H9 (cell line): ENCODE measurements at regions not wholly inside any gene's neighbourhood (a gene's known extent, or its start where the extent isn't known, plus 50 kb on each side); places are given as distances from the start of the nearest gene placed in this dataset.

ENCODE experiments used
- DNase-seq: peaks from one replicate; pipeline ENCODE4 v3.0.0-alpha.2; 2017
- H2AFZ ChIP-seq: one replicate; pipeline ENCODE4 v1.6.1; 2013; ENCODE audit warnings: mild to moderate bottlenecking, low read length, control low read depth, moderate library complexity
- H2AK5ac ChIP-seq: 2 replicates; pipeline ENCODE4 v1.6.1; 2013; ENCODE audit warnings: low read length, control low read depth, mixed read lengths; ENCODE audit not compliant: insufficient read length
- H2BK120ac ChIP-seq: one replicate; pipeline ENCODE4 v1.6.1; 2013; ENCODE audit warnings: low read depth, mild to moderate bottlenecking, low read length, control low read depth, inconsistent platforms; ENCODE audit not compliant: poor library complexity, severe bottlenecking
- H2BK12ac ChIP-seq: 2 replicates; pipeline ENCODE4 v1.6.1; 2013; ENCODE audit warnings: low read length, control low read depth, mixed read lengths, low read depth; ENCODE audit not compliant: insufficient read length
- H2BK15ac ChIP-seq: 2 replicates; pipeline ENCODE4 v1.6.1; 2013; ENCODE audit warnings: low read depth, low read length, control low read depth
- H2BK20ac ChIP-seq: one replicate; pipeline ENCODE4 v1.6.1; 2013; ENCODE audit warnings: low read depth, mild to moderate bottlenecking, low read length, control low read depth, inconsistent platforms; ENCODE audit not compliant: poor library complexity, severe bottlenecking
- H2BK5ac ChIP-seq: 2 replicates; pipeline ENCODE4 v1.6.1; 2013; ENCODE audit warnings: low read length, control low read depth, mixed read lengths; ENCODE audit not compliant: insufficient read length
- H3K14ac ChIP-seq: 2 replicates; pipeline ENCODE4 v1.6.1; 2013; ENCODE audit warnings: low read length, control low read depth; ENCODE audit not compliant: insufficient read depth
- H3K18ac ChIP-seq: 2 replicates; pipeline ENCODE4 v1.6.1; 2013; ENCODE audit warnings: low read depth, mild to moderate bottlenecking, mixed read lengths, low read length, control low read depth; ENCODE audit not compliant: insufficient read length
- H3K23ac ChIP-seq: 2 replicates; pipeline ENCODE4 v1.6.1; 2013; ENCODE audit warnings: low read length, control low read depth, mixed read lengths, low read depth; ENCODE audit not compliant: insufficient read length
- H3K23me2 ChIP-seq: 2 replicates; pipeline ENCODE4 v1.6.1; 2013; ENCODE audit warnings: low read depth, mild to moderate bottlenecking, mixed read lengths, low read length, control low read depth; ENCODE audit not compliant: insufficient read length, poor library complexity, severe bottlenecking
- H3K27ac ChIP-seq: 2 replicates; pipeline ENCODE4 v1.5.1; 2013; ENCODE audit warnings: low read length, control low read depth, mixed read lengths, low read depth; ENCODE audit not compliant: insufficient read length
- H3K27me3 ChIP-seq: 2 replicates; pipeline ENCODE4 v1.6.1; 2013; ENCODE audit warnings: low read length, control low read depth, inconsistent platforms; ENCODE audit not compliant: insufficient read depth
- H3K4ac ChIP-seq: 2 replicates; pipeline ENCODE4 v1.6.1; 2013; ENCODE audit warnings: low read depth, mild to moderate bottlenecking, control low read depth, inconsistent platforms, low read length, moderate library complexity
- H3K4me1 ChIP-seq: 2 replicates; pipeline ENCODE4 v1.6.1; 2013; ENCODE audit warnings: low read length, control low read depth, inconsistent platforms; ENCODE audit not compliant: insufficient read depth
- H3K4me2 ChIP-seq: 2 replicates; pipeline ENCODE4 v1.6.1; 2013; ENCODE audit warnings: low read length, control low read depth, mixed read lengths; ENCODE audit not compliant: insufficient read length, insufficient read depth
- H3K56ac ChIP-seq: 2 replicates; pipeline ENCODE4 v1.6.1; 2013; ENCODE audit warnings: low read depth, mild to moderate bottlenecking, mixed read lengths, low read length, control low read depth; ENCODE audit not compliant: insufficient read length
- H3K79me1 ChIP-seq: 2 replicates; pipeline ENCODE4 v1.6.1; 2013; ENCODE audit warnings: low read depth, mild to moderate bottlenecking, moderate library complexity, low read length, control low read depth, inconsistent platforms; ENCODE audit not compliant: insufficient read depth, poor library complexity, severe bottlenecking
- H3K79me2 ChIP-seq: 2 replicates; pipeline ENCODE4 v1.6.1; 2013; ENCODE audit warnings: low read length, control low read depth, inconsistent platforms; ENCODE audit not compliant: insufficient read depth
- H3K9ac ChIP-seq: 2 replicates; pipeline ENCODE4 v1.6.1; 2013; ENCODE audit warnings: low read length, control low read depth, mixed read lengths; ENCODE audit not compliant: insufficient read length; ENCODE audit errors: extremely low read depth
- H3K9me3 ChIP-seq: one replicate; pipeline ENCODE4 v1.6.1; 2013; ENCODE audit warnings: low read depth, low read length, inconsistent platforms; ENCODE audit not compliant: control insufficient read depth
- H3T11ph ChIP-seq: one replicate; pipeline ENCODE4 v1.6.1; 2013; ENCODE audit warnings: mild to moderate bottlenecking, low read length, control low read depth, inconsistent platforms
- H4K20me1 ChIP-seq: one replicate; pipeline ENCODE4 v1.6.1; 2013; ENCODE audit not compliant: control insufficient read depth, insufficient read length, insufficient read depth
- H4K5ac ChIP-seq: 2 replicates; pipeline ENCODE4 v1.6.1; 2013; ENCODE audit warnings: low read depth, mild to moderate bottlenecking, mixed read lengths, low read length, control low read depth; ENCODE audit not compliant: insufficient read length
- H4K8ac ChIP-seq: replicated peaks from 2 replicates; pipeline ENCODE4 v1.6.1; 2013; ENCODE audit warnings: low read length, control low read depth, mixed read lengths, low read depth; ENCODE audit not compliant: insufficient read length
- H4K91ac ChIP-seq: 2 replicates; pipeline ENCODE4 v1.6.1; 2013; ENCODE audit warnings: low read depth, mild to moderate bottlenecking, moderate library complexity, mixed read lengths, low read length, control low read depth; ENCODE audit not compliant: insufficient read length
- H3K27ac Mint-ChIP-seq, 3 experiments: 2 replicates in 2 of 3; 3 replicates in 1 of 3; pipeline ENCODE4 v1.8.0; 2020 to 2021; ENCODE audit warnings: mixed read lengths in 3 of 3, mild to moderate bottlenecking in 1 of 3, moderate library complexity in 1 of 3
- H3K27me3 Mint-ChIP-seq: 2 replicates; pipeline ENCODE4 v1.8.0; 2021; ENCODE audit warnings: low read depth, mild to moderate bottlenecking, moderate library complexity, mixed read lengths
- H3K36me3 Mint-ChIP-seq, 3 experiments: 2 replicates in 2 of 3; 3 replicates in 1 of 3; pipeline ENCODE4 v1.8.0; 2020 to 2021; ENCODE audit warnings: low read depth in 3 of 3, mixed read lengths in 3 of 3; ENCODE audit not compliant: insufficient read depth in 1 of 3
- H3K4me1 Mint-ChIP-seq, 2 experiments: 2 replicates each; pipeline ENCODE4 v1.8.0; 2020; ENCODE audit warnings: mixed read lengths in 2 of 2
- H3K4me3 Mint-ChIP-seq, 2 experiments: 2 replicates in 1 of 2; 3 replicates in 1 of 2; pipeline ENCODE4 v1.8.0; 2020 to 2021; ENCODE audit warnings: mild to moderate bottlenecking in 2 of 2, mixed read lengths in 2 of 2, moderate library complexity in 1 of 2
- H3K9me3 Mint-ChIP-seq, 2 experiments: 2 replicates in 1 of 2; 3 replicates in 1 of 2; pipeline ENCODE4 v1.8.0; 2020; ENCODE audit warnings: mild to moderate bottlenecking in 2 of 2, mixed read lengths in 2 of 2, moderate library complexity in 1 of 2
- WGBS: extraction: QIAGEN DNeasy Blood & Tissue Kit; methylation state at CpG from one replicate; pipeline ENCODE4 v1.1.7; 2013; ENCODE audit warnings: missing lambda C conversion rate, low lambda C conversion rate, mixed read lengths; ENCODE audit not compliant: insufficient read length; ENCODE audit errors: extremely low coverage; 5-methylcytosine and 5-hydroxymethylcytosine counted together
- TF ChIP-seq, protein P1 (sequence below): fragments of 200-600 bp; sonication (generic); conservative IDR thresholded peaks from 3 replicates; pipeline ENCODE4 v1.8.0; 2021; ENCODE audit warnings: antibody characterized with exemption, mild to moderate bottlenecking

DNA sequence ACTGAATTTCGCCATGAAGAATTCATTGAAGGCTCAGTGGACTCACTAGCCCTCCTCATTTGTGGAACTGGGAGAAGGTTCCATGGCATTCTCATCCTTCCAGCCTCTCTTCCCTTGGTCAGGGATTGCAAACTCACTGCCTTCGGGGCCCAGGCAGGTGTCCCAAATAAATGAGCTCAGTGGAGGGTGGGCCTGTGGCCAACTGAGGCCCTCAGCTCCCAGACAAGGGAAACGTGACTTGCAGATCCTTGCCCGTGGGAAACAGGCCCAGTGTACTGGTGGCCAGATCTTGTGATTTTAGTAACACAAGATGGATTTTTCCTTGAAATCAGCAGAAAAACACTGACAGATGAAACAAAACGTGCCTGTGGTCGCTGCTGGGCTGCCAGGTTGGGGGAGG is 168.7 kb upstream of the CTBP2 start:
- Histone ChIP-seq H3K4ac (no peak overlapping the region), H2BK15ac (no peak overlapping the region), H3K23me2 (no peaks in the 10 kb centered on the region), H3T11ph (no peak overlapping the region), H3K56ac (no peak overlapping the region), H3K9me3 (no peaks in the 10 kb centered on the region), H4K5ac (no peak overlapping the region), H2BK5ac (no peak overlapping the region), H3K14ac (no peak overlapping the region), H3K27ac (no peak overlapping the region), H4K8ac (no peak overlapping the region), H3K18ac (no peak overlapping the region), H3K23ac (no peak overlapping the region), H2AFZ (no peak overlapping the region), H3K79me1 (no peaks in the 10 kb centered on the region), H4K91ac (no peak overlapping the region), H3K9ac (no peak overlapping the region), H4K20me1 (no peaks in the 10 kb centered on the region), H3K4me2 (no peak overlapping the region), H3K4me1 (no peaks in the 10 kb centered on the region), H2BK12ac (no peak overlapping the region), H3K27me3 (no peaks in the 10 kb centered on the region; the same call in 1 of the 2 replicates), H3K79me2 (no peaks in the 10 kb centered on the region), H2BK20ac (no peak overlapping the region), H2AK5ac (no peak overlapping the region), H2BK120ac (no peak overlapping the region)
- Mint-ChIP-seq H3K27ac (no peak overlapping the region), H3K27me3 (peaks cover 16% of the 10 kb centered on the region), H3K4me3 (no peak overlapping the region), H3K36me3 (no peaks in the 10 kb centered on the region), H3K9me3 (peaks cover under 1 to 1% of the 10 kb centered on the region in 2 experiments; a peak in 1 of 5 replicates), H3K4me1 (0 out of 4 replicates have a peak, but pooled peaks cover 0 to 2% of the 10 kb centered on the region in 2 experiments)
- DNase-seq = no peak
- no CpG with 5 or more reads among the region's 6 CpGs for WGBS
- TF ChIP-seq, protein P1, sequence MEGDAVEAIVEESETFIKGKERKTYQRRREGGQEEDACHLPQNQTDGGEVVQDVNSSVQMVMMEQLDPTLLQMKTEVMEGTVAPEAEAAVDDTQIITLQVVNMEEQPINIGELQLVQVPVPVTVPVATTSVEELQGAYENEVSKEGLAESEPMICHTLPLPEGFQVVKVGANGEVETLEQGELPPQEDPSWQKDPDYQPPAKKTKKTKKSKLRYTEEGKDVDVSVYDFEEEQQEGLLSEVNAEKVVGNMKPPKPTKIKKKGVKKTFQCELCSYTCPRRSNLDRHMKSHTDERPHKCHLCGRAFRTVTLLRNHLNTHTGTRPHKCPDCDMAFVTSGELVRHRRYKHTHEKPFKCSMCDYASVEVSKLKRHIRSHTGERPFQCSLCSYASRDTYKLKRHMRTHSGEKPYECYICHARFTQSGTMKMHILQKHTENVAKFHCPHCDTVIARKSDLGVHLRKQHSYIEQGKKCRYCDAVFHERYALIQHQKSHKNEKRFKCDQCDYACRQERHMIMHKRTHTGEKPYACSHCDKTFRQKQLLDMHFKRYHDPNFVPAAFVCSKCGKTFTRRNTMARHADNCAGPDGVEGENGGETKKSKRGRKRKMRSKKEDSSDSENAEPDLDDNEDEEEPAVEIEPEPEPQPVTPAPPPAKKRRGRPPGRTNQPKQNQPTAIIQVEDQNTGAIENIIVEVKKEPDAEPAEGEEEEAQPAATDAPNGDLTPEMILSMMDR = no peak
